ENCODE measurements at regions not wholly inside any gene's neighbourhood (a gene's known extent, or its start where the extent isn't known, plus 50 kb on each side); places are given as distances from the start of the nearest gene placed in this dataset.

DNA sequence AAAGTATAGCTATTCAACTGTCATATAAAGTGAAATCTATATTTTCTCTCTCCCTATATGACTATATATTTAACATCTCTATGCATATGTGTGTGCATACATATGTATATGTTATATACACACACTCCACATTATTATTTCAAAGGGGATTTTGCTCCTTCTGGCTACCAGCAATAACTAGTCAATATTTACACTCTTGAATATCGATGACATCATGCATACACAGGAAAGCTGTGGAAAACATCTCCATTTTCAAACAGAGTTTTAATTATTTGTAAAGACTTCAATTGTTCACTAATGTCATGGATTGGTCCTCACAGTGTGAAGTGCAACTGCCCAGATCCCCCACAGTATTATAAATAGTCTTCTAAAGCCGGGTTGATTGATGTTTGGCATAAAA is 195.9 kb upstream of the TCF4 start:
- DNase-seq (ENCODE audit: low read depth in 2 of 2), result no peak

DNA sequence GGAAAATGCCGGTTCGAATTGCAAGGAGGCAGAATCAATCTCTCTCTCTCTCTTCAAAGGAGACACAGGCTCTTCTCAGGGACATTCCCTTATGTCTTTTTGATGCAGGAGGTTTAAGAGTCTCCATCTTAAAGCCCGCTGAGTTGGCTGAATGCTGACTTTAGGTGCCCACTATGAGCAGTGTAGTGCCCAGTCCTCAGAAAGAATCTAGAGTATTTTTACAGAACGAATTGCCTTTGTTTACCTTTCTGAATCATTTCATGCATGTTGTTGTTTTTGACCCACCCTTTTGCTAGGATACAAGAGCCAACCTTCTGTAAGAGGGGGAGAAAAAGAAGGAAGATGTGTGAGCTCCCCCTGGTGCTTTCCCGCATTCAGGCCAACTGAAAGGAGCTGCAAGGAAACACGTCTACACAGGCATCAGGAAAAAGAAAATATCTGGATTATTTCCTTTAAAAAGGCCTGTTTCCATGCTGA is 193.5 kb upstream of the TCF4 start:
- DNase-seq (ENCODE audit: low read depth in 2 of 2), result peak; percentile 81 to 88

DNA sequence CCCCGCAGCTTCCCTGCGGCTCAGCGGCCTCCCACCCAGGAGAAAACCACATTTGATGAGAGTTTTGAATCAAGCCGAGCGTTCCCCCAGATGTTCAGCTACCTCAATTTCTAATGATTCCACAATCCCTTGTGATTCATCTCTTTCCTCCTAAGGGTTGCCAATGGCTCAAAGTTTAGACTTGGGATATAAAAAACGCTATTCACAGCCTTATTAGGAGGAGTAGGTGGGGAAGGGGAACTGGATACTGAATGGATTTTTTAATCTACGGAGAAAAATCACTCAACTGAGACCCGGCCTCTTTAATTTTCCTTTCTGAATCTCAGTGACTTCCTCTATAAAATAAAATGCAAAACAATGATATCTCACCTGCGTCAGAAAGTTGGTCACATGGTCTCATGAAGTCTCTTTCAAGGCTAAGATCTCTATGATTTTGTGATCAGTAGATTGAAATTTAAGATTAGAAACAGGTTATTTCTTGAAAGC is 192.6 kb upstream of the TCF4 start:
- DNase-seq (ENCODE audit: low read depth in 2 of 2), result no peak

DNA sequence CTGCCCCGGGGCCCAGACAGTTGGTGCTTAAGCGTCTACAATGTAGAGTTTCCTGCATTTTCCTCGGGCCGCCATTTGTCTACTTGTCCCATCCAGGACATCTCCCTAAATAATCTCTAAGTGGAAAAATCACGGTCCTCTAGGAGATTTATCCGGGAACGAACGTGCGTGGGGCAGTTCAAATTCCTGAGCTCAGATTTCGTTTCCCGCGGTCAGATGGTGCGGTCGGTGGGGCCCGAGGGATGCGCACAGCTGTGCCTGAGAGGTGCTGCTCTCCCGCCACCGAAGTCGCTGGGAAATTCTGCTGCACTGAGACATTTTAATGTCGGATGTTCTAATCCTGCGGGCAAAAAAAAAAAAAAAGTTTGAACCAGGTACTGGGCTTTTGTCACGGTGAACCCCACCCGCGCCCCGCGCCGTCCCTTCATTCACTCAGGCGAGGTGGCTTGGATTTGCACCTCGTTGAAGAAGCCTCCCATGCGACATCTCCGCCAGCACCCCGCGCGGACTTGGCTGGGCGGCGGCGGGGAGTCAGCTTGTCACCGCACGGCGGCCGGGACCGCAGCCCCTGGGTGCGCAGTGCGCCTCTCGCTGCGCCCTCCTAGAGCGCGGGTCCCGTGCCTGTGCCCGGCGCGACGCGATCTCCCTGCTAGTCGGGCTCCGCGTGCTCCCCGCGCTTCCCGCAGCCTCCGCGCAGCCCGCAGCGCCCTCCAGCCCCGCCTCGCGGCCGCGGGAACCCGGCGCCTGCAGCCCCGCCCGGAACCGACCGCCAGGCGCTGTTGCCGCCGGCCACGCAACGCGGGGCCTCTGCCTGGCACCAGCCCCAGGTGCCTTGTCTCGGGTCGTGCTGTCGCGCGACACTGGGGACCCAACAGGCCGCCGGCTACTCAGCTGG is 191.9 kb upstream of the TCF4 start:
- DNase-seq (ENCODE audit: low read depth in 2 of 2), result peak; percentile 54 to 71

DNA sequence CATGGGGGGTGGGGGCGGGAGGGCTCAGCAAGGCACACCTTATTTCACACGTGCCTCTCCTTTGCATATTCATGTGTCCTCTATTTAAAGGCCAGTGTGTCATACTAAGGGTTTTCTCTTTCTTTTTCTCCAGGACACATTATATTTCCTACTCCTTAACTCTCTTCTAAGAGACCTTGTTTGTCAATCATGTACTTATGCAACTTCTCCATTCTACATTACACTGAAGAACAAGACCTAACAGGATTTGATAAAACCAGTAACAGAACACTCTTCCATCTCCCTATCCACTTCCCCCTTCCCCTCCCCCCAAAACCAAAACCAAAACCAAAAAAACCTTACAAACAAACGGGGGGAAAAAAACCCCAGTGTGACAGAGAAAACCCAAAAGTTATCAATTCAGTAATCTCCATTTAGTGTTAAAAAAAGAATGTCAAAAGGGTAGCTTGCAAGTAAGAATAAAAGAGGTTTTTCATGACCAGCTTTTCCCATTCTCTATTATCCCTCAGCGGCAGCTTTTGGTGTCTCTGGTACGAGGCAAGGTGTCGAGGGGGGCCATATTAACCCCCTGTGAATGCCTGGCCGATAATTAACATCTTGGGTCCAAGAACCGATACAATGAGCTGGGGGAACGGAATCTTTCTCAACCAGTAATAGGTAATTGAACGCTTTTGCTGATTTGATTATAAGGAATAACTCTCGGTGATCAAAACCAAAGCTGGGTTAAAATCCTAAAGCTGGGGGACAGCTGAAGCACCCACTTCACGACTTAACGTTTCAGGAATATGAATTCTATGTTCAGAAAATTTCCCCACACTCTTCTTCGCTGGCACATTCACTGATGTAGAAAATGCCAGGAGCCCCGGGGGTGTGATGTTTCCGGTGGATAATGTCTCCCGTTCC is 191.0 kb upstream of the TCF4 start:
- DNase-seq (ENCODE audit: low read depth in 2 of 2), result peak; percentile 14 to 31

DNA sequence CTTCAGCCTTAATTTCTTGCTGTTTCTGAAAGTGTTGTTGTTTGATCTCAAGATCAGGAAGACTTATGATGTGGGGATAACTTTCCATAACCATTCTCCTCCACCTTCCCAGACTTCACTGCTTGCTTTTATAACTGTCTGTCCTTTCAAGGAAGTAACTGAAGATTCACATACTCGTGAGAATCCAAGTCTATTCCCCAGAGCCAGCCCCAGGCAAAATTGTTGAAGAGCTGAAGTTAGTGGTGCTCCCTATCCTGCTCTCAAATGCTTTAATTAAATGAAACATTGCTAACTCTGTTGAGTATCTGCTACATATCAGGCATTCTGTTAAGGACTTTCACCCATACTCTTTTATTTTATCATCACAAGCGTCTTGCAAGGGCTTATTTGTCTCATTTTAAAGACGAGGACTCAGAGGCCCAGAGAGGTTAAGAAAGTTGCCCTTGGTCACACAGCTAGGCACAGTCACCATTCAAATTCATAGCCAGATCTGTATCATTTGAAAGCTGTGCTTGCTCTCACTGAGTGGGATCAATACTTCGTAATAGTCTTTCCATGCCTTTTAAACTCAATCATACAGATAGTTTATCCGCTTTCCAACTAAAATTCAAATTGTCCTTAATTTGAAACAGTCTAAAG is 189.8 kb upstream of the TCF4 start:
- DNase-seq (ENCODE audit: low read depth in 2 of 2), result no peak

DNA sequence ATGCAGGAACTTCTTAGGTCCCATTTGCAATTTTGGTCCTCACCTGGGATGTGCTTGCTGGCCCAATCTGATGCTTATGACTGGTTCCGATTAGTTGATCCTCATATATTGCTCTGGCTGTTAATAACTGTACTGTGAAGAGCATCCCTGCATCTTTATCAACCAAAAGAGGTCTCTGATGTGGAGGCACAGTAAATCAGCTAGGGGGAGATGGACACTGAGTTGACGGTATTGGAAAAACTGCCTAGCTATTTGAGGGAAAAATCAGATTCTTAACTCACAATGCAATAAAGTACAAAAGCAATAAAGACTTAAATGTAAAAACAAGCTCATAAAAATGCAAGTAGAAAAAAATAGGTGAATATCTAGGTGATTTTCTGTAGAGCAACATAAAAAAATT is 188.0 kb upstream of the TCF4 start:
- DNase-seq (ENCODE audit: low read depth in 2 of 2), result no peak

DNA sequence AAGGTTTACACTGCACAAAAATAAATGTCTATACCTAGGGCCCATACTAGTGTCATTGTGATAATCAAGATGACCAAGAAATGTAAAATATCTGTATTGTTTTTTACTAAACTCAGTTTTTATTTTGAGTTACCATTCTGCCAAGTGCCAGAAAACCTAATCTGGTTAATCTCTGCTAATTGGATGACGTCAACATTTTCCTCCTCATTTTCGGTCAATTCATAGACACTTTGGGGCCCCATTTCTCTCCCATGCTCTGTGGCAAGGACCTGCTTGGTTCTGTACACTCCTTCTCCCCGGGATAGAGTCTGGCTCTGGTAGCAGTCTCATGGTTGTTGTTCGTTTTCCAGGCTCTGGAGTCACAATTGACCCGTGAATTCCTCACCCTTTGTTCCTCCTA is 186.5 kb upstream of the TCF4 start:
- DNase-seq (ENCODE audit: low read depth in 2 of 2), result no peak

DNA sequence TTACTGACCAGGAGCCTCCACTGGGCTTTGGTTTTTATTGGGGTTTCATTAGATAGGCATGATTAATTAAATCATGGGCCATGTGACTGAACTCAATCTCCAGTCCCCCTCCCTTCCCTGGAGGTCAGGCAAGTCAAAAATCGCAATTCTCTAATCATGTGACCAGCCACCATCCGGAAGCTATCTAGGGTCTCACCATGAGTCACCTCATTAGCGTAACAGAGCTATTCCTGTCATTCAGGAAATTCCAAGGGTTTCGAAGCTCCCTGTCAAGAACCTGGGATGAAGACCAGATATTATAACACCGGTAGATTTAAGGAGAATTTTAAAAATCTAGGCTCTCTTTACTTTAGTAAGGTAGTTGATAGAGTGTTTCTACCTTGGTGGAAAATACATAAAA is 180.3 kb upstream of the TCF4 start:
- peak in 1 of 2 donors; percentile 57 for DNase-seq (ENCODE audit: low read depth in 2 of 2)

DNA sequence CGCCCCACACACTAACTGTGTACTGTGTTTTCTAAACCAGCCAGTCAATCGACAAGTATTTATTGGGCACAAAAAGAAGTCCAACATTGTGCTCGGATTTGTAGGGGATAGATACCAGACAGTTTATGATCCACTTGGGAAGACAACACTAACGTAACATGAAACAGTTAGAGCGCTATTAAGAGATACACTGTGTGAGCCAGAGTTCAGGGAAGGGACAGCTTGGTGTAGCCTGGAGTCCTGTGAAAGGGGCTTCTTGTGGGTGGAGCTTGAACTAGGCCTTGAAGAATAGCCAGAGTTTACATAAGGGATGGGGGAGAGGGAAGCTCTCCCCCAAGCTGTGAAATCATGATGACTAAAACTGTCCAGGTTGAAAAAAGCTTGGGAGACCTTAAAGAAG is 176.4 kb upstream of the TCF4 start:
- DNase-seq (ENCODE audit: low read depth in 2 of 2), result no peak

DNA sequence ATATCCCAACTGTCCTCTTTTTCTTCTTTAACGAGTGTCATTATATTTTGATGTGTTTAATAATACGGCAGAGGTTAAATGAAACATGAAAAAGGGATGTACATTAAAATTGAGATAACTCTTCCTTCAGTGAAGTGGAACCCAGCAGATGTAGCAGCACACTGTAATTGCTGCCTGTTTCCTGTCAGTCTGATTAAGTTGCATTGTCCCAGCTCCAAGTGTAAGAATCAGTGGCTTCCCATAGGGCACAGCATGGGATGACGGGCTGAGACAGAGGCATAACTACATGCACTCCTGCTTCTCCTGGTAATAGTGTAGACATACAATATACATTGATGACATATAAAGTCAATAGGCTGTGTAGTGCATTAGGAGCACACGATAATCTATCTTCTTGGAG is 175.8 kb upstream of the TCF4 start:
- DNase-seq (ENCODE audit: low read depth in 2 of 2), result peak in 1 of 2 donors; percentile 30

DNA sequence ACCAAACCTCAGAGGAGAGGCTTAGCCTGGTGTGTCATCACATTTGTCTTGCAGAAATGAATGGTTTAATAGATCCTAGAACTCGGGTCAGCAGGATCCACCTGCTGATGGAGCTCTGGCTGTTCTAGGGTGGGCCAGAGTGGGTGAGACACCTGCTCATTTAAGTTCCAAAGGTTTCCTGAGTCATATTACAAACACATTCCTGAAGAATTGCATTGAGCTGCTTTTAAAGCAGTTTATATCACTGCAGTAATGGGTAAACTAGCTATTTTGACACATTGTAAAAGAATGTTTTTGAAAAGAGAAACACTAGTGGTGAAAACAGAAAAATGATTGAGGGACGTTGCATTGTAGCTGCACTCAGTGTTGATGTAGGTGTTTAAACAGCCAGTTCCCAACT is 175.3 kb upstream of the TCF4 start:
- DNase-seq (ENCODE audit: low read depth in 2 of 2), result peak in 1 of 2 donors; percentile 14

DNA sequence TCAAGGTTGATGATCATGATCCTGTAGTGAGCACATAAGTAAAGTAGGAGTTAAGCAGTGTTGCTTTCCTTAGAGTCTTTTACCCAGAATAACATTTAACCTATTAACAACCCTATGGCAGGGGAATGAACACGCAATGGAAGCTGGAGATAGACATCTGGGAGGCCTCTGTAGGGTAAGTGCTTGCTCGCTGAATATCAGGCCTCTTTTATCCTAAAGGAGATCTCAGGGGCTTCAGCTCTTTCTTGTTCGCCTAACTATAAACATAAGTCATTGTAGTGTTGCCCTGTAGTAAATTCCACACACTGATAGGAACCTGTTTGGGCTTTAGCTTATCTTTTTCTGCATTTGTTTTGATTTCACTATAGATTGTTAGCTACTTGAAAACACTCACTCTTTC is 174.4 kb upstream of the TCF4 start:
- DNase-seq (ENCODE audit: low read depth in 2 of 2), result no peak

DNA sequence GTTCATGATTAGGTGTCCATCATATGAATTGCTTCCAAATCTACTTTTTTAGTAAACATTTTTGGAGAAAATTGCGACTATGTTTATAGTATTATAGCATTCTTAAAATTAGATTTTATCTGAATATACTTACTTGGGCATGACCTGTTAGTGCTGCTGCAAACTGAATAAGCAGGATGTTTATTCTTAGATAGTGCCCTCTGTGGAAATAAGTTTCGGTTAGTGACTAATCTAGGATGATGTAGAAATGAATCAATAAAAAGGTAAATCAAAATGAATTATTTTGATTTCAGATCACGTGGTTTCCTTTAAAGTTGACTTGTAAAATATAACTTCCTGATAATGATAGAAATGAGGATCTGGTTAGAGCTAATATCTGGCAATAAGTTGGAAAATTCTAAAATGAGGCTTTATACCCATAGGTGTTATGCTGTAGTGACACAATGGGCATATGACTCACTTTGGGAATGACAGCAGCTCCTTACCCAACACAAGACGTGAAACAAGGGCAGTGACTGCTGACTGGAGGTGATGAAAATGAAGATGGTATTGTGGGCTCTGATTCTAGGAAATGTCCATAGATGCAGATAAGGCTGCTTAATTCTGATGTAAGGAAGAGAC is 165.8 kb upstream of the TCF4 start:
- DNase-seq (ENCODE audit: low read depth in 2 of 2), result peak in 1 of 2 donors; percentile 20

DNA sequence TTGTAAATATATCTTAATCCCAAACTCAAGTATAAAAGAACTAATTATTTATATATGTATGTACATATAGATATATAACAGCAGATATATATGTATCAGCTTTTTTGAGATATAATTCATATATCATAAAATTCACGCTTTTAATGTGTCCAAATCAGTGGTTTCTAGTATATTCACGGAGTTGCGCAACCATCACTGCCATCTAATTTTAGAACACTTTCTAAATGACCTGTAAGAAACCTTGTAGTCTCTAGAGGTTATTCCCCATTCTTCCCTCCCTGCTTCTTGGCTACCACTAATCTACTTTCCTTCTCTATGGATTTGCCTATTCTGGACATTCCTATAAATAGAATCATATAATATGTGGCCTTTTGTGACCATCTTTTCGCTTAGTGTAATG is 163.5 kb upstream of the TCF4 start:
- DNase-seq (ENCODE audit: low read depth in 2 of 2), result no peak

DNA sequence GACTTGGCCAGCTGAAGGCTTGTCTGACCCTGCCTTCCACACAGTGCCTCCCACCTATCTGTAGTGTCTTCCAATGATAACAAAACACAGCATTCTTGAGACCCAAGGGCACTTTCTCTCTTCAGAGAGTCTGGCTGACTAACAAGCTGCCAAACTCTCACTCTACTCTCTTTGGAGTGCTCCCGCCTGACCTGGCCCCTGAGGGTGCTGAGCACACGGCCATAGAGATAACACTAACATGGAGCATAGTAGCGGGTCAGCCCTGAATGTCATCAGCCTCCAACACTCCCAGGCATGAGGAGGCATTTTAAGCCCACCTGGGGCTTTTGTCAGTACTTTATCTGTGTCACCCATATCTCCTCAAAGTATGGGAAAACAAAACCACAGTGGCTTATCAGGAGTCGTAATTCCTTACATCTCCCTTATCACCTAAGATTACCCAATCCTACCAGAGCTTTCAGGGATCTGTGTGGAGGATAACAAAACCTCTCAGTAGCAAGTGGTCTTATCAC is 160.3 kb upstream of the TCF4 start:
- no peak for DNase-seq (ENCODE audit: low read depth in 2 of 2)

DNA sequence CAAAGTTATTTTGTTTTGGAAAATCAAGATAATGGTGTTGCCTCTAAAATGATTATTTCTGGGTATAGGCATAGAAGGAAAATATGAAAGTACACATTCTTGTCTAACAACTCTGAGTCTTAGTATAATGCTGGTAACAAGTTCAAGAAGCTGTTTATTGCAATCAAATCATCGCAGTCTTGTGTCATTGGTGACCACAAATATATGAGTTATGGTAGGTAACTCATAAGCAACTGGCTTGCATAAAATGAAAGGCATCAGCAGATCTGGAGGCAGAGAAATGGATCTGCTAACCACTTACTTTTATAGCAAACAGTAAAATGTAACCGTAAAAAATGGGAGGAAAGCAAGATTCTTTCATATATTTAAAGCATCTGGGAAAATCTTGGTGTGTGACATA is 156.2 kb upstream of the TCF4 start:
- no peak for DNase-seq (ENCODE audit: low read depth in 2 of 2)

DNA sequence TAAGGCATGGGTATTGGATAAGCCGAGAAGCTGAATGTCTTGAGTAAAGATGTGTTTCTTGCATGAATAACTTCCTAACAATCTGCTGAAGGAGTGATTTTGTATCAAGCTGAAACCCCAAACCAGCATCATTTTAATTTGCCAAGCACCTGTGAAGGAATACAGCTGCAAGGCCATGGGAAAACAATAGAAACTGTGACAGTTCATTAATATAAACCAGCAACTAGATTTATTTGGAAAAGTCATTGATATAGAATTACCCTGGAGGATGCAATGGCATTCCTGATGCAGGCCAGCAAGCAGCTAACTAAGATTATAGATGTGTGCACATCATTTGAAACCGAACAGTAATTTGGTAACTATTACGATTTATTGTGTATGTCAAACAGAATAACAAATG is 155.7 kb upstream of the TCF4 start:
- no peak for DNase-seq (ENCODE audit: low read depth in 2 of 2)

DNA sequence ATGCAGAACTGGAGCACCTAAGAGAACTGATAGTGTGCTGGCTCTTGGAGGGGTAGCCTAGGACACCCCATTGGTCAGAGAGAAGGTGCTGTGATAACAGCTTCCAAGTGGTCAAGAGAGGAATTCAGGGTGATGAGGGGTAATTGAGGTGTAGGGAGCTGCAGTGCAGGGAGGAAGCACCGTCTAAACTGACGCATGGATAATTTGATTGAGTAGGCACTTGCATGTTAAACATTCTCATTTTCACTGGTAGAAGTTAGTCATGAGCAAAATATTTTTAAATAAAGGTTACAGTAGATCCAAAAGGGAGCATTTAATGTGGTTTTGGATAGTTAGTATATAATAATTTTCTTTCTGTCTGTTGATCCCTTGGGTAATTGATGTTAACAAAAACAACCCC is 155.1 kb upstream of the TCF4 start:
- DNase-seq (ENCODE audit: low read depth in 2 of 2), result no peak

DNA sequence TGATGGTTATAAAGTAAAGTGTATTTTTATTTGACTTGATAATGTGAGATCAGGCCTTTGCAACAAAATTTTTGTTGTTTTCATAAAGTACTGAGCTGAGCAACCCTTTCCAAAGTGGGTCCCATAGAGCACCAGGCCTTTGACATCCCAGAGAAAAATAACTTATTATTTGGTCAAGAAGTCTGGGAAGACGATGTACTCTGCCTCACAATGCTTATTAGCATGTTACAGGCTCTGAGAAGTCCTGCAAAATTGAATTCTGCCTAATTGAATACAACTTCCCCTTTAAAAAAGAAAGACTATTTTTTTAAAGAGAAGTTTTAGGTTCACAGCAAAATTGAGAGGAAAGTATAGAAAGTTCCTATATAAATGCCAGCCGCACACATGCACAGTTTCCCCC is 151.5 kb upstream of the TCF4 start:
- no peak for DNase-seq (ENCODE audit: low read depth in 2 of 2)

DNA sequence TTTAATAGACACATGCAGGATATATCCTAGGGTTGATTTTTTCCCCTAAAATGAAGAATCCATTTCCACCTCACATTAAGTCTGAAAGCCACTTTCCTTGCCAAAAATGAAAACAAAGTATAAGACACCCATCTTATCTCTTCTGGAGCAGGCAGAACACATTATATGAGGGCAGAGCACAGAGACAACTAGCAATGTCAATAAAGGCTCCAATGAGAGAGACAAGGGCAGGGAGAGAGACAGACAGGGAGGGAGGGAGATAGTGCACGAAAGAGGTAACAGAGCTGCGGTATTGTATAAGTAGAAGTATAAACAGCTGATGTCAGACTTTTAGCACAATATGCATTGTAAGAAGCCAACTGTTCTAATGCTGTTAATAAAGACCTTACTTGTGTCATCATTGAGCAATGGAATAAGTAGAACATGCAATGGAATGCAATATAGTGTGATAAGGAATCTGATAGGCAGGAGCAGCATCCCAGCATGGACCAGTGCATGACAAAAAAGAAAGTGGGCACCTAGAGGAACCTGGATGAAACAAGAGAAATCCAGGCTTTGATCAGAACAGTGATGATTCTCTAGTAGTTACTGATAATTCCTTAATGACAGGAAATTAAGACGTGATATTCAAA is 150.6 kb upstream of the TCF4 start:
- DNase-seq (ENCODE audit: low read depth in 2 of 2), result no peak

Measured in lung microvascular endothelial cell (primary cell).